Activated CD4-positive, alpha-beta memory T cell treated with anti-CD3 and anti-CD28 coated beads, Interleukin-2, amount 10 ng/mL, durations not matched to agents 7 days and 5 days (primary cell): ENCODE measurements at regions not wholly inside any gene's neighbourhood (a gene's known extent, or its start where the extent isn't known, plus 50 kb on each side); places are given as distances from the start of the nearest gene placed in this dataset.

Experiments
- CTCF ChIA-PET: fragments of 350-600 bp; sonication (Branson Sonifier 250); formaldehyde crosslinking; loops from one replicate; lab custom pipeline; 2021; ENCODE audit warnings: antibody characterized with exemption, inconsistent platforms; lab: Charles Lee
- POLR2A ChIA-PET: fragments of 350-600 bp; sonication (Branson Sonifier 250); formaldehyde crosslinking; loops from one replicate; lab custom pipeline; 2021; ENCODE audit warnings: antibody characterized with exemption; lab: Charles Lee
- DNase-seq: peaks from one replicate; pipeline ENCODE4 v3.0.0-alpha.2; 2020
- H3K27ac Mint-ChIP-seq: one replicate; pipeline ENCODE4 v1.8.0; 2021; ENCODE audit warnings: mild to moderate bottlenecking, mixed read lengths
- H3K27me3 Mint-ChIP-seq: one replicate; pipeline ENCODE4 v1.8.0; 2021; ENCODE audit warnings: mixed read lengths
- H3K36me3 Mint-ChIP-seq: one replicate; pipeline ENCODE4 v1.8.0; 2021; ENCODE audit warnings: low read depth, mixed read lengths
- H3K4me1 Mint-ChIP-seq: one replicate; pipeline ENCODE4 v1.8.0; 2021; ENCODE audit warnings: mixed read lengths
- H3K4me3 Mint-ChIP-seq: one replicate; pipeline ENCODE4 v1.8.0; 2021; ENCODE audit warnings: mild to moderate bottlenecking, mixed read lengths
- H3K9me3 Mint-ChIP-seq: one replicate; pipeline ENCODE4 v1.8.0; 2021; ENCODE audit warnings: mixed read lengths

DNA sequence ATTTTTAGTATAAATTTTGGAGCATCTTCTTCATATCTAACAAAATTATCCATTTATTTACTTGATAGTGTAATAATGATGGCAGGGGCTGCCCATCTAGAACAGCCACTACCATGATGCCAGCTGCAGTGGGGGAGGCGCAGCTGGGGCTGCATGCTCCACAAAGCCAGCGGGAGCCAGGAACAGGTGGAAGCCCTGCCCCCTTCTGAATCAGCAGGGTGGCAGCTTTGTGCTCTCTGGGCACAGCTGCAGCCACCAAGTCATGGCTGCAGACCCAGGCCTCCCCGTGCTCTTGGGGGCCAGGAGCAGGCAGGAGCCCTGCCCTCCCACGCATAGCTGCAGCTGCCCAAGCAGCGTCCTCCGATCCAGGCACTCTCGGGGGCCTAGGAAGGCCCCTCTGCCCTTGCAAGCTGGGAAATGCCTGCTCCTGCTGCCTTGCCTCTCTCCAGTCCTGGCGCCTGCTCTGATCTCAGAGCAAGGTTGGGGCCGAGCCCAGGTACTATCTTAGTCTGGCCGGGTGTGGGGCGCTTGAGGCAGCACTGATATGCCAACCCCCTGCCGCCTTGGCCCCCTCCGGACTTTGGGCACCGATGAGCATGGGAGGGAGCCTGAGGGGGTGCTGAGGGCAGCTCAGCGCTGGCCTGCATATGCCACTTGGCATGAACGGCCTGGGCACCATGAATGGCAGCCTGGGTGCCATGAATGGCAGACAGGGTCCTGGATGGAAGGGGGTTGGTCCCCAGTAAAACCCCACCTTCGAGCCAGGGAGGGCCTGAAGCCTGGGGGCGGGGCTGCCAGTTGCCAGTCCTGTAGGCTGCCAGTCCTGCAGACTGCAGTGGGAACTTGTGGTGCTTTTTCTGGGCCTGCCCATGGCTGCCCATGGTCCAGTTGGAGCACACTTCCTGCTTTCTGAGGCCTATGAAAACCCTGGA, 1110.8 kb upstream of the POT1 start:
- H3K27ac Mint-ChIP-seq: no peak overlapping the region
- no peak overlapping the region for H3K4me3 Mint-ChIP-seq
- H3K9me3 Mint-ChIP-seq: peaks cover 5% of the 10 kb centered on the region
- DNase-seq: no peak
- ChIA-PET POLR2A (no interaction called here), CTCF (no interaction called here)
- no peaks in the 10 kb centered on the region for H3K27me3 Mint-ChIP-seq
- H3K4me1 Mint-ChIP-seq: no peaks in the 10 kb centered on the region
- no peaks in the 10 kb centered on the region for H3K36me3 Mint-ChIP-seq

GRCh38 chr7:126026421-126027088, 1096.9 kb upstream of the POT1 start:
- no peak overlapping the region for H3K27ac Mint-ChIP-seq
- H3K9me3 Mint-ChIP-seq: peaks cover 2% of the 10 kb centered on the region
- CTCF ChIA-PET: no interaction called here
- H3K36me3 Mint-ChIP-seq: no peaks in the 10 kb centered on the region
- H3K4me1 Mint-ChIP-seq: no peaks in the 10 kb centered on the region
- H3K4me3 Mint-ChIP-seq: no peak overlapping the region
- no peak for DNase-seq
- no peaks in the 10 kb centered on the region for H3K27me3 Mint-ChIP-seq
- POLR2A ChIA-PET: no interaction called here

DNA sequence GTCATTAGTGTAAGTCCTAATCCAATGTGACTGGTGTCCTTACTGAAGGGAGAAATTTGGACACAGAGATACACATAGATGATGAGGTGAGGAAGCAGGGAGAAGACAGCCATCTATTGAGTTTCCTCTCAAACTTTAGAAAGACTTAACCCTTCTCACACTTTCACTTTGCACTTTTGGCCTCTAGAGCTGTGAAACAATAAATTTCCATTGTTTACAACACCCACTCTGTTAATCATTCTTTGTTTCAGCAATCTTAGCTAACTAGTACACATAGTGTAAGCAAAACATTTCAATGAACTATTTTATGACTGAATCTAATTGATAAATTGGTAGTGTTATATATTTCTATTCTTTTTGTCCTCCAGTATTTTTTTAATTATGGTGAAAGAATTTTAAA, 1092.8 kb upstream of the POT1 start:
- ChIA-PET POLR2A (no interaction called here), CTCF (no interaction called here)
- H3K36me3 Mint-ChIP-seq: no peaks in the 10 kb centered on the region
- no peaks in the 10 kb centered on the region for H3K27me3 Mint-ChIP-seq
- H3K27ac Mint-ChIP-seq: no peak overlapping the region
- no peak for DNase-seq
- H3K4me1 Mint-ChIP-seq: no peaks in the 10 kb centered on the region
- no peak overlapping the region for H3K4me3 Mint-ChIP-seq
- H3K9me3 Mint-ChIP-seq: peaks cover 2% of the 10 kb centered on the region

DNA sequence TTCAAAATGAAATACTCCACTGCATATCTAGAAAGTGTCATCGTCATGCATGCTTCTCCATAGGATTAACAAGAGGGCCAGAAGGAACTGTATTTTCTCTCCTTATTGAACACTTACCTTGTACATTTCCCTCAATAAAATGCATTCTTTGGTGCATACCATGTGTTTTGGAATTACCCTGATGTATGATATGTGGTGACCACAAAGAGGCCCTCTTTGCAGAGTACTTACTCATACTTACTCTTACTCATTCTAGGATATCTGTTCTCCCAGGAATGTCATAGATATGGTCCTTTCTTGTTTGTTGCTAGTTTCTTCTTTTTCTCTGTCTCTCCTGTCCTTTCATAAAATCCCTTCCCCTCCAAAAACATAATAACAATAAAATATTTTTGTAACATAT, 1087.1 kb upstream of the POT1 start:
- no peak for DNase-seq
- ChIA-PET CTCF (no interaction called here), POLR2A (no interaction called here)
- H3K9me3 Mint-ChIP-seq: peaks cover 6% of the 10 kb centered on the region
- H3K4me3 Mint-ChIP-seq: no peak overlapping the region
- H3K27ac Mint-ChIP-seq: no peak overlapping the region
- H3K4me1 Mint-ChIP-seq: no peaks in the 10 kb centered on the region
- no peaks in the 10 kb centered on the region for H3K36me3 Mint-ChIP-seq
- H3K27me3 Mint-ChIP-seq: no peaks in the 10 kb centered on the region

DNA sequence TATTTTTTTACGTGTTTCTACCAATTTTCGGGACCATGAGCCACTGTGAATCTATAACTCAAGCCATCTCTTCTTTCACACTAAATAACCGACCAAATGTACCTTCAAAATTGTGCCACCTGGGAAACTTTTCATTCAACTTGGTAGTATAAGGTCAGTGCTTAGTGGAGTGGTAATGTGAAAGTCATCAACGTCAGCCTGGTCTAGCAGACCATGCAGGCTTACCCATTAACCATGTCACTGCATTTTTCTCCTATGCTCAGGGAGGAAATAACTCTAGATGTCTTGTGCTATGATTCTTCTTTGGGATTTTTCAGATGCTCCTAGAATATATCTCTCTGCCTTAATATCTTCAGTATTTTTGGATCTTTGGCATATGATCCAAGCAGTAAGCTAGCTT, 1075.4 kb upstream of the POT1 start:
- ChIA-PET CTCF (no interaction called here), POLR2A (no interaction called here)
- Mint-ChIP-seq H3K4me1 (no peaks in the 10 kb centered on the region), H3K9me3 (no peaks in the 10 kb centered on the region), H3K27me3 (no peaks in the 10 kb centered on the region), H3K36me3 (no peaks in the 10 kb centered on the region), H3K27ac (no peak overlapping the region), H3K4me3 (no peak overlapping the region)
- DNase-seq: no peak

DNA sequence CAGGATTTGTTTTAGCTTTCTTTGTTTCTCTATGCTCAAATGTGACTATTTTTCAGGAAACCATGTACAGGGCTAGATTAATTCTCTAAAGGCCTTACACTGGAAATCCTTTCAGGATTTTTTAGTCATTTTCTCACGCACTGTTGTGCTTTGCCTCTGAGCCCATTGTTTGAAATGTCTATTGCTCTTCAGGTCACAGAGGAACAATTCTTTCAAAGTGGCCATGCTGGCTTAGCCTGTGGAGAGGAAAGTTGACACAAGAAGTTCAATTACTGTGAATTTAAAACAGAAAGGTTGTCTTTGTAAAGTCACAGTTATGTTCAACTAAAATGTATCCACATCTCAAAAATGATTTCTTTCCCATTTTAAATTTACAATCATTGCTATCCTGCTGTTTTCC, 1071.7 kb upstream of the POT1 start:
- no peaks in the 10 kb centered on the region for H3K36me3 Mint-ChIP-seq
- no peak overlapping the region for H3K27ac Mint-ChIP-seq
- peaks cover 11% of the 10 kb centered on the region for H3K9me3 Mint-ChIP-seq
- H3K4me3 Mint-ChIP-seq: no peak overlapping the region
- no peaks in the 10 kb centered on the region for H3K27me3 Mint-ChIP-seq
- CTCF ChIA-PET: no interaction called here
- H3K4me1 Mint-ChIP-seq: no peaks in the 10 kb centered on the region
- no peak for DNase-seq
- POLR2A ChIA-PET: no interaction called here

GRCh38 chr7:125984795-125985194, 1055.2 kb upstream of the POT1 start:
- Mint-ChIP-seq H3K27ac (no peak overlapping the region), H3K36me3 (no peaks in the 10 kb centered on the region), H3K9me3 (peaks cover 14% of the 10 kb centered on the region), H3K27me3 (no peaks in the 10 kb centered on the region), H3K4me1 (no peaks in the 10 kb centered on the region), H3K4me3 (no peak overlapping the region)
- ChIA-PET CTCF (no interaction called here), POLR2A (no interaction called here)
- no peak for DNase-seq

DNA sequence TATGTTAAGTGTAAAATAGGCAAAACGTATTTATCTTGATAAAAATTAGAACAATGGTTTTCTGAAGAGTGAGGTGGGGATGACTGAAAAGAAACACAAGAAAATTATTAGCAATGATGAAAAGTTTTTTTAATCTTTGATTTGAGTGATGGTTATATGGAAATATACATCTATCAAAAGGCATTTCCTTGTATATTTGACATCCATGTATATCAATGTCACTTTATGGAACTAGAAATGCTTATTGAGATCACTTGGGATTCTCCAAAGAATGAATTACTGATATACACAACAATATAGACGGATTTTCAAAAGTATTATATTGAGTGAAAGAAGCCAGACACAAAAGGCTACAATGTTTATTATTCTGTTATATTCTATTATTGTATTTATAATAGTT, 1042.0 kb upstream of the POT1 start:
- H3K4me1 Mint-ChIP-seq: no peaks in the 10 kb centered on the region
- H3K27me3 Mint-ChIP-seq: no peaks in the 10 kb centered on the region
- no peak overlapping the region for H3K27ac Mint-ChIP-seq
- POLR2A ChIA-PET: no interaction called here
- CTCF ChIA-PET: no interaction called here
- H3K4me3 Mint-ChIP-seq: no peak overlapping the region
- H3K36me3 Mint-ChIP-seq: no peaks in the 10 kb centered on the region
- H3K9me3 Mint-ChIP-seq: no peaks in the 10 kb centered on the region
- no peak for DNase-seq

GRCh38 chr7:125966278-125967048, 1036.8 kb upstream of the POT1 start:
- no peaks in the 10 kb centered on the region for H3K27me3 Mint-ChIP-seq
- CTCF ChIA-PET: no interaction called here
- no peak overlapping the region for H3K4me3 Mint-ChIP-seq

DNA sequence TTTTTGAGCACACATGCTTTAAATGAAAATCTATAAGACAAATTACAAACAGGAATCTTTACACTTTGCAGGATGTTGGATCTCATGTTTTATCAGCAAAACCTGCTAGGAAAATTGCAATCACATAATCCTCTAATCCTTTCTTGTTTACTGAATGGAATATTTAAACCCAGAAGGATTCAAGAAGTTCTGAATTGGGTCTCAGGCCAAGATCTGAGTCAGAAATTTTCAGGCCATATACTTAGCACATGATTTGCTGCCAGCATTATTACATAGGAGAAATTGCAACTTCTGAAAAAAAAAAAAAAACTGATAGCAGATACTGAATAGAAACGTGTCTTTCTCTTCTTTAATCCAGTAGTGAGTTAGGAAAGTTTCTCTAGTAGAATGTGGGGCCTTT, 1005.3 kb upstream of the POT1 start:
- no peaks in the 10 kb centered on the region for H3K27me3 Mint-ChIP-seq
- POLR2A ChIA-PET: no interaction called here
- CTCF ChIA-PET: no interaction called here
- no peaks in the 10 kb centered on the region for H3K4me1 Mint-ChIP-seq
- DNase-seq: no peak
- peaks cover 1% of the 10 kb centered on the region for H3K9me3 Mint-ChIP-seq
- H3K36me3 Mint-ChIP-seq: no peaks in the 10 kb centered on the region
- no peak overlapping the region for H3K4me3 Mint-ChIP-seq
- H3K27ac Mint-ChIP-seq: no peak overlapping the region

More at GRCh38 chr7:125966278-125967048, 1036.8 kb upstream of the POT1 start:
- Mint-ChIP-seq H3K9me3 (peaks cover 4% of the 10 kb centered on the region), H3K27ac (no peak overlapping the region), H3K4me1 (no peaks in the 10 kb centered on the region), H3K36me3 (no peaks in the 10 kb centered on the region)
- POLR2A ChIA-PET: no interaction called here
- DNase-seq: no peak

GRCh38 chr7:125934539-125934938, 1004.9 kb upstream of the POT1 start:
- no peak overlapping the region for H3K4me3 Mint-ChIP-seq
- CTCF ChIA-PET: no interaction called here

DNA sequence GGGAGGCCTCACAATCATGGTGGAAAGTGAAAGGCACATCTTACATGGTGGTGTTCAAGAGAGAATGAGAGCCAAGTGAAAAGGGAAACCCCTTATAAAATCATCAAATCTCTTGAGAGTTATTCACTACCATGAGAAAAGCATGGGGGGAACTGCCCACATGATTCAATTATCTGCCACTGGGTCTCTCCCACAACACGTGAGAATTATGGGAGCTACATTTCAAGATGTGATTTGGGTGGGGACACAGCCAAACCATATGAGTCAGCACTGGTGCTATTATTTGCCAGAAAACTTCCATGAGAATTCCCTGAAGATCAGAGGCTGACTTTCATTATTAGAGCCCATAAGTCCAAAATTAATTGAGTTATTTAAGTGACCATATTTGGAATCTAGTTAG, 1001.2 kb upstream of the POT1 start:
- Mint-ChIP-seq H3K27ac (no peak overlapping the region), H3K4me1 (no peaks in the 10 kb centered on the region), H3K27me3 (no peaks in the 10 kb centered on the region), H3K4me3 (no peak overlapping the region), H3K9me3 (peaks cover 1% of the 10 kb centered on the region), H3K36me3 (no peaks in the 10 kb centered on the region)
- ChIA-PET CTCF (no interaction called here), POLR2A (no interaction called here)
- DNase-seq: no peak

More at GRCh38 chr7:125934539-125934938, 1004.9 kb upstream of the POT1 start:
- Mint-ChIP-seq H3K9me3 (peaks cover 1% of the 10 kb centered on the region), H3K4me1 (no peaks in the 10 kb centered on the region), H3K27ac (no peak overlapping the region), H3K27me3 (no peaks in the 10 kb centered on the region), H3K36me3 (no peaks in the 10 kb centered on the region)
- POLR2A ChIA-PET: no interaction called here
- DNase-seq: no peak

GRCh38 chr7:125927556-125927955, 997.9 kb upstream of the POT1 start:
- CTCF ChIA-PET: no interaction called here
- POLR2A ChIA-PET: no interaction called here
- Mint-ChIP-seq H3K4me1 (no peaks in the 10 kb centered on the region), H3K9me3 (peaks cover 1% of the 10 kb centered on the region), H3K4me3 (no peak overlapping the region), H3K27ac (no peak overlapping the region), H3K27me3 (no peaks in the 10 kb centered on the region), H3K36me3 (no peaks in the 10 kb centered on the region)
- no peak for DNase-seq
